ENCODE measurements at regions not wholly inside any gene's neighbourhood (a gene's known extent, or its start where the extent isn't known, plus 50 kb on each side); places are given as distances from the start of the nearest gene placed in this dataset.

DNA sequence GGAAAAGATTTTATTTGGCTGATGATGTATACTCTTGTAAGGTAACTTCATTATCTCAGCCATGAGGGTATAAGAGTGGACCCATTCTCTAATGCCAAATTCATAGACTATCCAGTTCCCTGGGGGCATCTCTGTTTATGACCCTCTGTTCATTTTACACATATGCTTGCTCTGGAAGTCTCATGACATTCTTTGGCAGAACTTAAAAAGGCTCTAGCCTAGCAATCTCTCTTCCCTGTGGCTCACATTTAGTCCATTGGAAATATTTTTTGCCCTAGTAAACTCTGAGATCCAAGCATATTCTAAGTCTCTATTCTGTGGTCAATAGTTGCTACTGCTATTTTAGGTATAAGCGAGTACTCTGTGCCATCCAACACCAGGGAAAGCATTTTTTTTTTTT, 1201.8 kb upstream of the ZEB2 start:
- WGBS (ENCODE audit: insufficient coverage): no CpG with 5 or more reads among the region's 1 CpG
- no peak overlapping the region for H3K4me2 ChIP-seq (replicated peaks; ENCODE audit: low read depth, low read length, poor library complexity, severe bottlenecking)
- no peaks in the 10 kb centered on the region for H3K4me1 ChIP-seq (ENCODE audit: control insufficient read depth in 2 of 2, insufficient read depth in 2 of 2, low read length in 2 of 2)
- no peak overlapping the region for H2AFZ ChIP-seq (ENCODE audit: insufficient read depth, low read depth, low read length, poor library complexity, severe bottlenecking)
- TF ChIP-seq EZH2 (IDR thresholded peaks at IDR 0.05; ENCODE audit: borderline replicate concordance, insufficient read depth, low read depth, low read length, poor library complexity, severe bottlenecking): no peak
- TF ChIP-seq, protein P1, sequence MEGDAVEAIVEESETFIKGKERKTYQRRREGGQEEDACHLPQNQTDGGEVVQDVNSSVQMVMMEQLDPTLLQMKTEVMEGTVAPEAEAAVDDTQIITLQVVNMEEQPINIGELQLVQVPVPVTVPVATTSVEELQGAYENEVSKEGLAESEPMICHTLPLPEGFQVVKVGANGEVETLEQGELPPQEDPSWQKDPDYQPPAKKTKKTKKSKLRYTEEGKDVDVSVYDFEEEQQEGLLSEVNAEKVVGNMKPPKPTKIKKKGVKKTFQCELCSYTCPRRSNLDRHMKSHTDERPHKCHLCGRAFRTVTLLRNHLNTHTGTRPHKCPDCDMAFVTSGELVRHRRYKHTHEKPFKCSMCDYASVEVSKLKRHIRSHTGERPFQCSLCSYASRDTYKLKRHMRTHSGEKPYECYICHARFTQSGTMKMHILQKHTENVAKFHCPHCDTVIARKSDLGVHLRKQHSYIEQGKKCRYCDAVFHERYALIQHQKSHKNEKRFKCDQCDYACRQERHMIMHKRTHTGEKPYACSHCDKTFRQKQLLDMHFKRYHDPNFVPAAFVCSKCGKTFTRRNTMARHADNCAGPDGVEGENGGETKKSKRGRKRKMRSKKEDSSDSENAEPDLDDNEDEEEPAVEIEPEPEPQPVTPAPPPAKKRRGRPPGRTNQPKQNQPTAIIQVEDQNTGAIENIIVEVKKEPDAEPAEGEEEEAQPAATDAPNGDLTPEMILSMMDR (IDR thresholded peaks at IDR 0.05): no peak
- no peak overlapping the region for H3K27ac ChIP-seq (ENCODE audit: low read length in 2 of 2)
- no peak overlapping the region for H3K9ac ChIP-seq (ENCODE audit: low read length)
- no peak for DNase-seq
- H3K9me3 ChIP-seq (ENCODE audit: control extremely low read depth in 1 of 3, control insufficient read depth in 2 of 3, insufficient read depth in 1 of 3, low read length in 2 of 3): no peaks in the 10 kb centered on the region
- POLR2A ChIA-PET: no interaction called here
- no peaks in the 10 kb centered on the region for H3K36me3 ChIP-seq (replicated peaks in 1 of 2; ENCODE audit: control extremely low read depth in 1 of 2, control insufficient read depth in 1 of 2, extremely low read depth in 1 of 2, insufficient read depth in 2 of 2, low read length in 1 of 2)
- CTCF ChIA-PET: no interaction called here
- no peaks in the 10 kb centered on the region for H4K20me1 ChIP-seq (ENCODE audit: control insufficient read depth, insufficient read depth, low read length, poor library complexity, severe bottlenecking)
- intact Hi-C loops (cut with micrococcal nuclease): no loop called here
- peaks cover 13% of the 10 kb centered on the region for H3K4me1 Mint-ChIP-seq
- H3K4me3 Mint-ChIP-seq: no peak overlapping the region
- no peaks in the 10 kb centered on the region for H3K79me2 ChIP-seq (ENCODE audit: control insufficient read depth, insufficient read depth, low read length)
- no peak for ATAC-seq (ENCODE audit: low read depth)
- no peak overlapping the region for H3K27ac Mint-ChIP-seq
- H3K9me3 Mint-ChIP-seq (ENCODE audit: insufficient read depth): no peaks in the 10 kb centered on the region
- no peaks in the 10 kb centered on the region for H3K27me3 Mint-ChIP-seq
- no peak overlapping the region for H3K4me3 ChIP-seq (ENCODE audit: control extremely low read depth in 1 of 5, extremely low read depth in 1 of 5, insufficient read depth in 1 of 5, low read depth in 2 of 5, low read length in 4 of 5)
- H3K27me3 ChIP-seq (replicated peaks in 1 of 4; ENCODE audit: control extremely low read depth in 1 of 4, control insufficient read depth in 3 of 4, insufficient read depth in 4 of 4, low read length in 3 of 4): no peaks in the 10 kb centered on the region

DNA sequence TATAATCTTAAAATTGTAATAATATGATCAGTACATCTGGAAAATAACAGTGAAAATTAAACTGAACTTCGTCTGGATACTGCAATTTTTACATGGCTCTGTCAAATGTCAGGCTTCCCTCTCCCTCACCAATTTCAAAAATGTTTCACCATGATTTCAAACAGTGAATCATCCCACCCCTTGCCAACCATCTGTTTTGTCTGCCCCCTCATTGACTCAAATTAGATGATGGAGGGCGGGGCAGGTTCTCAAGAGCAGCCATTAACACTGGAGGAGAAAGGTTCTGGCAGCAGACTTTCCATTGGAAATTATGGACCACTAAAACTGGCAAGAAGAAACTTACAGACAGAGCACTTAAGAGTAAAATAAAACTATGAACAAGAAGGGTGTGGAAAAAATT, 1195.7 kb upstream of the ZEB2 start:
- Histone ChIP-seq H4K20me1 (ENCODE audit: control insufficient read depth, insufficient read depth, low read length, poor library complexity, severe bottlenecking) (no peaks in the 10 kb centered on the region), H3K36me3 (replicated peaks in 1 of 2; ENCODE audit: control extremely low read depth in 1 of 2, control insufficient read depth in 1 of 2, extremely low read depth in 1 of 2, insufficient read depth in 2 of 2, low read length in 1 of 2) (no peaks in the 10 kb centered on the region), H3K9ac (ENCODE audit: low read length) (no peak overlapping the region), H3K9me3 (ENCODE audit: control extremely low read depth in 1 of 3, control insufficient read depth in 2 of 3, insufficient read depth in 1 of 3, low read length in 2 of 3) (peaks cover 0 to 4% (median under 1%) of the 10 kb centered on the region in 3 donors), H2AFZ (ENCODE audit: insufficient read depth, low read depth, low read length, poor library complexity, severe bottlenecking) (no peak overlapping the region), H3K4me2 (replicated peaks; ENCODE audit: low read depth, low read length, poor library complexity, severe bottlenecking) (no peak overlapping the region), H3K27ac (ENCODE audit: low read length in 2 of 2) (no peak overlapping the region), H3K27me3 (replicated peaks in 1 of 4; ENCODE audit: control extremely low read depth in 1 of 4, control insufficient read depth in 3 of 4, insufficient read depth in 4 of 4, low read length in 3 of 4) (no peaks in the 10 kb centered on the region), H3K4me1 (ENCODE audit: control insufficient read depth in 2 of 2, insufficient read depth in 2 of 2, low read length in 2 of 2) (no peaks in the 10 kb centered on the region), H3K79me2 (ENCODE audit: control insufficient read depth, insufficient read depth, low read length) (no peaks in the 10 kb centered on the region), H3K4me3 (ENCODE audit: control extremely low read depth in 1 of 5, extremely low read depth in 1 of 5, insufficient read depth in 1 of 5, low read depth in 2 of 5, low read length in 4 of 5) (no peak overlapping the region)
- WGBS (ENCODE audit: insufficient coverage): 100% methylated on average over 1 of the region's 2 CpGs
- Mint-ChIP-seq H3K27me3 (no peaks in the 10 kb centered on the region), H3K4me3 (no peak overlapping the region), H3K27ac (no peak overlapping the region), H3K4me1 (no peaks in the 10 kb centered on the region), H3K9me3 (ENCODE audit: insufficient read depth) (peaks cover 6% of the 10 kb centered on the region)
- DNase-seq (no peak), ATAC-seq (ENCODE audit: low read depth) (no peak)
- intact Hi-C loops (cut with micrococcal nuclease): no loop called here
- TF ChIP-seq, protein P1 (IDR thresholded peaks at IDR 0.05): no peak
- TF ChIP-seq EZH2 (IDR thresholded peaks at IDR 0.05; ENCODE audit: borderline replicate concordance, insufficient read depth, low read depth, low read length, poor library complexity, severe bottlenecking): no peak
- ChIA-PET CTCF (no interaction called here), POLR2A (no interaction called here)
